ENCODE measurements at regions not wholly inside any gene's neighbourhood (a gene's known extent, or its start where the extent isn't known, plus 50 kb on each side); places are given as distances from the start of the nearest gene placed in this dataset.

- no peaks in the 10 kb centered on the region for H3K36me3 ChIP-seq (replicated peaks in 1 of 2; ENCODE audit: control insufficient read depth in 1 of 2, insufficient read depth in 2 of 2, low read length in 1 of 2)
- no peak overlapping the region for H3K4me2 ChIP-seq
- no peaks in the 10 kb centered on the region; a peak in 1 of 4 replicates for H3K4me1 ChIP-seq (ENCODE audit: control insufficient read depth in 1 of 2, insufficient read depth in 2 of 2, low read depth in 1 of 2, low read length in 1 of 2)
- no peaks in the 10 kb centered on the region; the same call in 1 of the 2 replicates for H3K9me3 ChIP-seq
- ChIA-PET POLR2A (no interaction called here), CTCF (no interaction called here)
- no peaks in the 10 kb centered on the region for H4K20me1 ChIP-seq (ENCODE audit: insufficient read depth)
- no peak overlapping the region for H3K9ac ChIP-seq
- no peak for DNase-seq
- no peak overlapping the region for H2AFZ ChIP-seq (ENCODE audit: low read depth)
- no peaks in the 10 kb centered on the region for H3F3A ChIP-seq (replicated peaks; ENCODE audit: insufficient read depth)
- no peak overlapping the region for H3K27ac ChIP-seq (ENCODE audit: low read depth in 2 of 2, low read length in 1 of 2)
- TF ChIP-seq YY1 (IDR thresholded peaks at IDR 0.05; ENCODE audit: low read depth) (no peak), PBX3 (IDR thresholded peaks at IDR 0.05) (no peak), CTCF (IDR thresholded peaks at IDR 0.05) (no peak), FOXJ3 (CRISPR knock-in tag; IDR thresholded peaks at IDR 0.05) (no peak), FOXM1 (IDR thresholded peaks at IDR 0.05; ENCODE audit: low read depth) (no peak), IRF3 (IDR thresholded peaks at IDR 0.05; ENCODE audit: low read depth, low read length) (no peak), FOSL2 (IDR thresholded peaks at IDR 0.05; ENCODE audit: borderline replicate concordance, low read depth) (no peak), NRF1 (IDR thresholded peaks at IDR 0.05; ENCODE audit: low read depth, low read length) (no peak), USF1 (IDR thresholded peaks at IDR 0.05; ENCODE audit: borderline replicate concordance, low read depth) (no peak), SMC3 (IDR thresholded peaks at IDR 0.05; ENCODE audit: low read depth, low read length) (no peak), MEF2A (IDR thresholded peaks at IDR 0.05; ENCODE audit: borderline replicate concordance, low read depth) (no peak), CHD2 (IDR thresholded peaks at IDR 0.05; ENCODE audit: low read length, partially characterized antibody) (no peak), MAX (IDR thresholded peaks at IDR 0.05; ENCODE audit: low read depth) (no peak), TEAD4 (IDR thresholded peaks at IDR 0.05; ENCODE audit: borderline replicate concordance, insufficient read depth) (no peak), GABPA (IDR thresholded peaks at IDR 0.05; ENCODE audit: low read depth) (no peak), RXRA (IDR thresholded peaks at IDR 0.05; ENCODE audit: borderline replicate concordance, low read depth) (no peak)
- TF ChIP-seq, protein P1, sequence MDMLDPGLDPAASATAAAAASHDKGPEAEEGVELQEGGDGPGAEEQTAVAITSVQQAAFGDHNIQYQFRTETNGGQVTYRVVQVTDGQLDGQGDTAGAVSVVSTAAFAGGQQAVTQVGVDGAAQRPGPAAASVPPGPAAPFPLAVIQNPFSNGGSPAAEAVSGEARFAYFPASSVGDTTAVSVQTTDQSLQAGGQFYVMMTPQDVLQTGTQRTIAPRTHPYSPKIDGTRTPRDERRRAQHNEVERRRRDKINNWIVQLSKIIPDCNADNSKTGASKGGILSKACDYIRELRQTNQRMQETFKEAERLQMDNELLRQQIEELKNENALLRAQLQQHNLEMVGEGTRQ (IDR thresholded peaks at IDR 0.05; ENCODE audit: borderline replicate concordance, low read depth, low read length) = no peak
- TF ChIP-seq, protein P2, sequence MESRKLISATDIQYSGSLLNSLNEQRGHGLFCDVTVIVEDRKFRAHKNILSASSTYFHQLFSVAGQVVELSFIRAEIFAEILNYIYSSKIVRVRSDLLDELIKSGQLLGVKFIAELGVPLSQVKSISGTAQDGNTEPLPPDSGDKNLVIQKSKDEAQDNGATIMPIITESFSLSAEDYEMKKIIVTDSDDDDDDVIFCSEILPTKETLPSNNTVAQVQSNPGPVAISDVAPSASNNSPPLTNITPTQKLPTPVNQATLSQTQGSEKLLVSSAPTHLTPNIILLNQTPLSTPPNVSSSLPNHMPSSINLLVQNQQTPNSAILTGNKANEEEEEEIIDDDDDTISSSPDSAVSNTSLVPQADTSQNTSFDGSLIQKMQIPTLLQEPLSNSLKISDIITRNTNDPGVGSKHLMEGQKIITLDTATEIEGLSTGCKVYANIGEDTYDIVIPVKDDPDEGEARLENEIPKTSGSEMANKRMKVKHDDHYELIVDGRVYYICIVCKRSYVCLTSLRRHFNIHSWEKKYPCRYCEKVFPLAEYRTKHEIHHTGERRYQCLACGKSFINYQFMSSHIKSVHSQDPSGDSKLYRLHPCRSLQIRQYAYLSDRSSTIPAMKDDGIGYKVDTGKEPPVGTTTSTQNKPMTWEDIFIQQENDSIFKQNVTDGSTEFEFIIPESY (IDR thresholded peaks at IDR 0.05; ENCODE audit: borderline replicate concordance, low read depth) = no peak
- WGBS (ENCODE audit: low lambda C conversion rate) = 70% methylated on average over 3 of the region's 3 CpGs
- no peak overlapping the region for H3K4me3 ChIP-seq (ENCODE audit: low read depth in 2 of 2, low read length in 1 of 2)
- H3K9me2 ChIP-seq = no peaks in the 10 kb centered on the region
- no peaks in the 10 kb centered on the region; the same call in 1 of the 2 replicates for H3K27me3 ChIP-seq (ENCODE audit: insufficient read depth)
- H3K79me2 ChIP-seq (ENCODE audit: insufficient read depth) = no peaks in the 10 kb centered on the region
Observed at GRCh38 chr20:51217347-51218045, 194.6 kb upstream of the KCNG1 start.

All from SK-N-SH (cell line).